Astrocyte (in vitro differentiated cells and primary cell): ENCODE measurements at regions not wholly inside any gene's neighbourhood (a gene's known extent, or its start where the extent isn't known, plus 50 kb on each side); places are given as distances from the start of the nearest gene placed in this dataset.
"Not testable (repeated sequence)": the region's sequence is repeated elsewhere in the genome, so short reads cannot be mapped to it uniquely, and the experiment has no call there.

Source experiments
- DNase-seq: peaks from one replicate; pipeline ENCODE4 v3.0.0-alpha.2; 2010; ENCODE audit warnings: low read depth
- FAIRE-seq: peaks from 2 replicates; lab custom pipeline; 2011; peaks lifted over from hg19 to GRCh38; lab: Jason Lieb, UNC
- H2AFZ ChIP-seq: 2 replicates; pipeline ENCODE4 v1.6.0; 2012; ENCODE audit warnings: low read depth, low read length, inconsistent platforms
- H3K27ac ChIP-seq: 2 replicates; pipeline ENCODE4 v1.5.1; 2011; ENCODE audit warnings: low read depth, low read length, inconsistent platforms
- H3K27me3 ChIP-seq: 2 replicates; pipeline ENCODE4 v1.6.0; 2011; ENCODE audit warnings: low read length, inconsistent platforms; ENCODE audit not compliant: insufficient read depth
- H3K36me3 ChIP-seq: 2 replicates; pipeline ENCODE4 v1.5.1; 2011; ENCODE audit warnings: low read length, inconsistent platforms; ENCODE audit not compliant: insufficient read depth
- H3K4me1 ChIP-seq: 2 replicates; pipeline ENCODE4 v1.5.1; 2011; ENCODE audit warnings: low read length, inconsistent platforms; ENCODE audit not compliant: insufficient read depth
- H3K4me2 ChIP-seq: 2 replicates; pipeline ENCODE4 v1.6.0; 2012; ENCODE audit warnings: low read length, inconsistent platforms
- H3K4me3 ChIP-seq: 2 replicates; pipeline ENCODE4 v1.5.1; 2011; ENCODE audit warnings: low read depth, mild to moderate bottlenecking, low read length, inconsistent platforms; ENCODE audit not compliant: insufficient read depth
- H3K79me2 ChIP-seq: 2 replicates; pipeline ENCODE4 v1.6.0; 2012; ENCODE audit warnings: mild to moderate bottlenecking, low read length, inconsistent platforms; ENCODE audit not compliant: insufficient read depth
- H3K9ac ChIP-seq: 2 replicates; pipeline ENCODE4 v1.6.0; 2012; ENCODE audit warnings: mild to moderate bottlenecking, low read length, inconsistent platforms
- H3K9me3 ChIP-seq: 2 replicates; pipeline ENCODE4 v1.5.1; 2012; ENCODE audit warnings: low read depth, mild to moderate bottlenecking, low read length, inconsistent platforms; ENCODE audit not compliant: insufficient read depth
- H4K20me1 ChIP-seq: 2 replicates; pipeline ENCODE4 v1.6.0; 2012; ENCODE audit warnings: low read length, inconsistent platforms; ENCODE audit not compliant: insufficient read depth
- H3K27ac Mint-ChIP-seq: one replicate; pipeline ENCODE4 v1.8.0; 2021; ENCODE audit warnings: mild to moderate bottlenecking, mixed read lengths; ENCODE audit not compliant: unreplicated experiment
- H3K27me3 Mint-ChIP-seq: one replicate; pipeline ENCODE4 v1.8.0; 2021; ENCODE audit warnings: low read depth, mixed read lengths; ENCODE audit not compliant: unreplicated experiment
- H3K36me3 Mint-ChIP-seq: one replicate; pipeline ENCODE4 v1.8.0; 2021; ENCODE audit warnings: low read depth, mixed read lengths; ENCODE audit not compliant: unreplicated experiment
- H3K4me1 Mint-ChIP-seq: one replicate; pipeline ENCODE4 v1.8.0; 2021; ENCODE audit warnings: low read depth, mixed read lengths; ENCODE audit not compliant: unreplicated experiment
- H3K4me3 Mint-ChIP-seq: one replicate; pipeline ENCODE4 v1.8.0; 2021; ENCODE audit warnings: mild to moderate bottlenecking, moderate library complexity, mixed read lengths; ENCODE audit not compliant: unreplicated experiment
- H3K9me3 Mint-ChIP-seq: one replicate; pipeline ENCODE4 v1.8.0; 2021; ENCODE audit warnings: mild to moderate bottlenecking, mixed read lengths; ENCODE audit not compliant: unreplicated experiment
- EZH2 ChIP-seq: IDR thresholded peaks from 2 replicates; pipeline ENCODE4 v1.6.1; 2012; ENCODE audit warnings: mild to moderate bottlenecking, low read length, inconsistent platforms; ENCODE audit not compliant: insufficient read depth
- TF ChIP-seq, protein P1 (sequence below): IDR thresholded peaks from 2 replicates; pipeline ENCODE4 v1.5.1; 2011; ENCODE audit warnings: low read depth, mild to moderate bottlenecking, inconsistent platforms, low read length, moderate library complexity; ENCODE audit not compliant: insufficient read depth

DNA sequence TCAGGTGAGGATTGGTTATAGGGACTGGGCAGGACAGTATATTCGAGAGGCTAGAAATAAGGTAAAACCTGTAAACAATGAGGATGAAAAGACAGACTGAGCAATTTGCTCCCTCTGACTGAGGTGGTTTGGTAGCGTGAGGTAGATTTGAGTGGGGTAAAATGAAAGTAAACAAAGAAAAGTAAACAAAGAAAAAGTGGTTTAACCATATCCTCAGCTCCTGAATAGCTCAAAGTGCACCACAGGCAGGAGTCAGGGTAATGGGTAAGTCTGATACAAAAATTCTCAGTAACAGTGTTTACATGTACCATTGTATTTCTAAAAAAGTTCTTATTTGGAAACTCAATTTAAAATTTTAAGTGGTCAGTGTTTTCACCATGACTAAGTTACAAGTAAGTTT, 203.1 kb upstream of the ARRDC3 start:
- no peaks in the 10 kb centered on the region for H3K4me1 Mint-ChIP-seq
- TF ChIP-seq, protein P1, sequence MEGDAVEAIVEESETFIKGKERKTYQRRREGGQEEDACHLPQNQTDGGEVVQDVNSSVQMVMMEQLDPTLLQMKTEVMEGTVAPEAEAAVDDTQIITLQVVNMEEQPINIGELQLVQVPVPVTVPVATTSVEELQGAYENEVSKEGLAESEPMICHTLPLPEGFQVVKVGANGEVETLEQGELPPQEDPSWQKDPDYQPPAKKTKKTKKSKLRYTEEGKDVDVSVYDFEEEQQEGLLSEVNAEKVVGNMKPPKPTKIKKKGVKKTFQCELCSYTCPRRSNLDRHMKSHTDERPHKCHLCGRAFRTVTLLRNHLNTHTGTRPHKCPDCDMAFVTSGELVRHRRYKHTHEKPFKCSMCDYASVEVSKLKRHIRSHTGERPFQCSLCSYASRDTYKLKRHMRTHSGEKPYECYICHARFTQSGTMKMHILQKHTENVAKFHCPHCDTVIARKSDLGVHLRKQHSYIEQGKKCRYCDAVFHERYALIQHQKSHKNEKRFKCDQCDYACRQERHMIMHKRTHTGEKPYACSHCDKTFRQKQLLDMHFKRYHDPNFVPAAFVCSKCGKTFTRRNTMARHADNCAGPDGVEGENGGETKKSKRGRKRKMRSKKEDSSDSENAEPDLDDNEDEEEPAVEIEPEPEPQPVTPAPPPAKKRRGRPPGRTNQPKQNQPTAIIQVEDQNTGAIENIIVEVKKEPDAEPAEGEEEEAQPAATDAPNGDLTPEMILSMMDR: no peak
- no peak for TF ChIP-seq EZH2
- Histone ChIP-seq H3K9me3 (no peaks in the 10 kb centered on the region), H3K4me1 (no peaks in the 10 kb centered on the region), H3K27ac (no peak overlapping the region), H4K20me1 (no peaks in the 10 kb centered on the region), H3K4me3 (no peak overlapping the region), H3K27me3 (no peaks in the 10 kb centered on the region), H3K79me2 (no peaks in the 10 kb centered on the region), H3K36me3 (no peaks in the 10 kb centered on the region), H3K4me2 (no peak overlapping the region), H2AFZ (no peak overlapping the region), H3K9ac (no peak overlapping the region)
- no peak overlapping the region for H3K27ac Mint-ChIP-seq
- H3K4me3 Mint-ChIP-seq: no peak overlapping the region
- H3K9me3 Mint-ChIP-seq: peaks cover 4% of the 10 kb centered on the region
- no peaks in the 10 kb centered on the region for H3K27me3 Mint-ChIP-seq
- FAIRE-seq: no peak
- DNase-seq: no peak
- H3K36me3 Mint-ChIP-seq: no peaks in the 10 kb centered on the region

DNA sequence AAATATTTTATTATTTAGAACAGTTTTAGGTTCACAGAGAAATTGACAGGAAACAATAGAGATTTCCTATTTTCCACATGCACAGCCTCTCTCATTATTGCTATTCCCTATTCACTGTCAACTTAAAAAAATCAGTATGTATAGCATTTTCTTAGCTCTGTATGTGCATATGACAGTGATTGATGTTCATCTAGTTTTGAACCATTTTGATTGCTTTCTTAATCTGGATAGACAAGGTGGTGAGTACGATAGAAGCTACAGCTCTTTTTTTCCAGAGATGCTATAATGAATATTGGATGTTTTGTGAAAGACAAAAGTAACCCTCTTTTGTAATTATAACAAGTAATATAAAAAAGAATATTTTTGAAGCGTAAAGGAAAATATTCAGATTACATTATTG, 201.2 kb upstream of the ARRDC3 start:
- Histone ChIP-seq H2AFZ (no peak overlapping the region), H3K4me3 (no peak overlapping the region), H4K20me1 (no peaks in the 10 kb centered on the region), H3K79me2 (no peaks in the 10 kb centered on the region), H3K9ac (no peak overlapping the region), H3K4me2 (no peak overlapping the region), H3K36me3 (no peaks in the 10 kb centered on the region), H3K9me3 (no peaks in the 10 kb centered on the region), H3K27ac (no peak overlapping the region), H3K27me3 (no peaks in the 10 kb centered on the region), H3K4me1 (no peaks in the 10 kb centered on the region)
- TF ChIP-seq EZH2: no peak
- FAIRE-seq: no peak
- no peaks in the 10 kb centered on the region for H3K4me1 Mint-ChIP-seq
- no peak overlapping the region for H3K27ac Mint-ChIP-seq
- no peak overlapping the region for H3K4me3 Mint-ChIP-seq
- H3K9me3 Mint-ChIP-seq: no peaks in the 10 kb centered on the region
- H3K27me3 Mint-ChIP-seq: no peaks in the 10 kb centered on the region
- no peak for DNase-seq
- no peaks in the 10 kb centered on the region for H3K36me3 Mint-ChIP-seq

DNA sequence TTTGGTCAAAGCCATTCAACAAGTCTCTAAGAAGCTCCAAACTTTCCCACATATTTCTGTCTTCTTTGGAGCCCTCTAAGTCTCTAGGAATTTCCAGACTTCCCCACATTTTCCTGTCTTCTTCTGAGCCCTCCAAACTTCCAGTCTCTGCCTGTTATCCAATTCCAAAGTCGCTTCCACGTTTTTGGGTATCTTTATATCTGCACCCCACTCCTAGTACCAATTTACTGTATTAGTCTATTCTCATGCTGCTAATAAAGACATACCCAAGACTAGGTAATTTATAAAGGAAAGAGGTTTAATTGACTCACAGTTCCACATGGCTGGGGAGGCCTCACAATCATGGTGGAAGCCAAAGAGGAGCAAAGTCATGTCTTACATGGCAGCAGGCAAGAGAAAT, 182.9 kb upstream of the ARRDC3 start:
- not testable (repeated sequence) for H3K27me3 ChIP-seq, H2AFZ ChIP-seq, H3K4me3 Mint-ChIP-seq, H3K27me3 Mint-ChIP-seq, H3K36me3 Mint-ChIP-seq, DNase-seq, H3K4me3 ChIP-seq, H4K20me1 ChIP-seq, H3K9ac ChIP-seq, H3K4me1 ChIP-seq, H3K9me3 ChIP-seq, H3K4me2 ChIP-seq, H3K27ac Mint-ChIP-seq, H3K27ac ChIP-seq, H3K4me1 Mint-ChIP-seq, H3K36me3 ChIP-seq, FAIRE-seq, H3K79me2 ChIP-seq
- peaks cover 11% of the 10 kb centered on the region for H3K9me3 Mint-ChIP-seq

DNA sequence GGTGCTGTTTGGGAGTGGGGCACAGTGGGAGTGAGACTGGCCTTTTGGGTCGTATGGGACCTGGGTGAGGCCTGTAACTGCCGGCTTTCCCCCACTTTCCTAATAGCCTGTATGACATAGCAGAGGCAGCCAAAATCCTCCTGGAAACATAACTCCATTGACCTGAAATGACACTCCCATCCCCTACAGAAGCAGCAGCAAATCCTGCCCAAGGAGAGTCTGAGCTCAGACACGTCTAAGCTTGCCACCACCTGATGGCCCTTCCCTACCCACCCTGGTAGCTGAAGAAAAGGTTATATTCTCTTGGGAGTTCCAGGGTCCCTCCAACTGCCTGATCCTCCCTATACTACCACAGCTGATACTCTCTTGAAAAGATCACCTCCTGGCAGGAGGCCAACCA, 179.8 kb upstream of the ARRDC3 start:
- Histone ChIP-seq H3K79me2 (no peaks in the 10 kb centered on the region), H3K4me1 (no peaks in the 10 kb centered on the region), H3K4me2 (no peak overlapping the region), H3K27ac (no peak overlapping the region), H3K36me3 (no peaks in the 10 kb centered on the region), H3K9me3 (no peaks in the 10 kb centered on the region), H3K9ac (no peak overlapping the region), H3K4me3 (no peak overlapping the region), H3K27me3 (no peaks in the 10 kb centered on the region), H4K20me1 (no peaks in the 10 kb centered on the region), H2AFZ (no peak overlapping the region)
- no peak for TF ChIP-seq EZH2
- TF ChIP-seq, protein P1: no peak
- Mint-ChIP-seq H3K27me3 (no peaks in the 10 kb centered on the region), H3K36me3 (no peaks in the 10 kb centered on the region), H3K9me3 (peaks cover 11% of the 10 kb centered on the region), H3K4me1 (no peaks in the 10 kb centered on the region), H3K4me3 (no peak overlapping the region), H3K27ac (no peak overlapping the region)
- FAIRE-seq (no peak), DNase-seq (no peak)
